IPS-11a (cell line): ENCODE measurements at regions not wholly inside any gene's neighbourhood (a gene's known extent, or its start where the extent isn't known, plus 50 kb on each side); places are given as distances from the start of the nearest gene placed in this dataset.

ENCODE experiments used
- H3K4me3 ChIP-seq: one replicate; pipeline ENCODE4 v1.5.1; 2013; ENCODE audit warnings: low read depth, low read length, control low read depth

DNA sequence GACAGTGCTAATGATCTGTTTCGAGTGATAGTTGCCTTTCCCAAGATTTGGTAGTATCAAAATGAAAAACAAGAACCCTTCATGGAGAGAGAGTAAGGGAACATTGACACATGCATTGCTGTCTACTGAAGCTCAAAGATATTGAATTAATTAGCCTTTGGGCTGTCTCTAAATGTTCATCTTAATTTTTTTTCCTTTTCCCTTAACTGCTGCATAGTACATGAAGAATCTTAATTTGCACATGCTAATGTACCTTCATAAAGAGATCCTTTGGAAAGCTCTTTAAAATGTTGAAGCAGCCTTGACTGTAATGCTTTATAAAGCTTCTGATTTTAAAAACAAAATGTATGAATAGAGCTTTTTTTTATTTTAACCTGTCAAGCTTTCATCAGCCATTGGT is 452.2 kb downstream of the TUSC7 start:
- no peak overlapping the region for H3K4me3 ChIP-seq

DNA sequence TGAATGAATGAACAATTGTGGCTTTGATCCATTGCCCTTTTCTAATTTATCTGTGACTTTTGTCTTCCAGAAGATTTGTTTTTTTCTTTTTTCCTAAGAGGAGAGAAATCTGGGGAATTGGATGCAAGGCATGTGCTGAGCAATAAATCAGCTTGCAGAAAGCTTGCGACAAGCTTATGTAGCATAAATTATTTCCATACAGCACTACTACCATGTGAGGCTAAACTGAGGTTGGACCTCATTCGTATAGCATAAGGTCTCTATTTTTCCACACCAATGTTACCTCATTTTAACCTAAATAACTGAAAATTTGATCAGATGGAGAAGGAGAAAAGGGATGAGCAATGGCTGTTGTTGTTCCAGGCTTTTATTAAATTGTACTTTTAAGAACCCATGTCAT is 455.6 kb downstream of the TUSC7 start:
- no peak overlapping the region for H3K4me3 ChIP-seq

DNA sequence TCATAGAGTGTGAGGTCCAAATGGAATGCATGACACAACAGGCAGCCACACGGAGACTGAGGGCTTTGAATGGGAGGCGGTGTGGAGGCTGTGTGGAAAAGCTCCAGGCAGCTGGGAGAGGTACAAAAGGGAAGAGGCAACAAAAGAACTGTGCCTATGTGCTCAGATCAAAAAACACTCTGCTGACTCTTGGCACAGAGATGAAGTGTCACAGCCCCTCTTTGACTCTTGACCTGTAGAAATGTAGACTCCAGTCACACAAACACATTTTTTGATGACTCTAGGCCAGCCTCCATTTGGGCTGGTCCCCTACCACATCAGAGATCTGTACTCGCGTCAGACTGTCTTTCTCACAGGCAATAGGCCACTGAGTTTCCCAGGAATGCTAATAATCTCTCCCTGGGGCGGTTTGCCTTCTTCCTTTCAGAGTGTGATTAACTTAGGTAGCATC is 456.0 kb downstream of the TUSC7 start:
- no peak overlapping the region for H3K4me3 ChIP-seq

DNA sequence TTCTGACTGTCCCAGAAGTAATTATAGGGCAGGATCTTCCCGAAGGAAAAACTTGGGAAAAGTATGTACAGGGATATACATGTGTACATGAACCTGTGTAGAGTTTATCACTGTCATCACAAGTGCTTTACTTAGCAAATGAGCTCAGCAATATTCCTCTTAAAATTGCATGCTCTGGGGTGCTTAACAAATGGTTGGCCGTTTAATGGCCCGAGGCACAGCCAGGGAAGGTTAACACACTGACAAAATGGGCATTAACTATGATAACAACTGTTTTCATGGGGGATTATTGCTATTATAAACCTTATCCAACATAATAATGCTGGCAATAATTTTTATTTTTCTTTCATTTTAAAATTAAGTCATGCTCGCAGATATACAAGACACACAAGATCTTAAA is 459.3 kb downstream of the TUSC7 start:
- no peak overlapping the region for H3K4me3 ChIP-seq

DNA sequence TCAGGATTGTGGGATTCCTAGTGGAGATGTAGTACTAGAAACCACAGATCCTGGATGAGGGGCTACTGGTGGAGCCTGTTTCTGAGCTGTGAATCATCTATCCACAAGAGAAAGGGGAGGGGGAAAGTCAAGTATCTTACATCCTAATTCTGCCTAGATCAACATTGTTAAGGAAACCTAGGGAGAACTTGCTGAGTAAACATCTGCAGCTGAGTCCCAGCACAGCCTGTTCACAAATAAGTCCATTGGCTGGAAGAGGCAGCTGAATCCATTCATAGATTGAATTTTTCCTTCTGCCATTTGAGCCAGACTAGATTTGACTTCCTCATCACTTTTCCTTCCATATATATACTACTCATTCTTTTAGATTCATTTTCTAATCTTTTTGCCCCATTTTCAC is 460.5 kb downstream of the TUSC7 start:
- H3K4me3 ChIP-seq, result no peak overlapping the region

DNA sequence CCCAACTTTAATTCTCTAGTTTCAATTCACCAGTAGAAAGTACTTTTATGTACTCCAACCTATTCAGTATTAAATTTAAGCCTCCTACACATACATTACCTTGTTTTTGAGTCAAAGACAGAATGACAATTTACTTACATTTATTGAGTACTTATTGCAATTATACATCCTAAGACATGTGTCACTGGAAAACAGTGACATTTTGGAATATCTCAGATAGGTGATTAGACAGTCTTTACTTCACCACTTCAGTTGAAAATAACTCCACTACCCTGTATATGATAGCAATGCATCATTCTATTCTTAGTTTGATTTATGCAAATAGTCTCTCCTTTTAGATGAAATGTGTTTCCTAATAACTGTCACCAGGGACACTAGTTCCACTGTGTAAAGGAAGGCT is 461.5 kb downstream of the TUSC7 start:
- no peak overlapping the region for H3K4me3 ChIP-seq

DNA sequence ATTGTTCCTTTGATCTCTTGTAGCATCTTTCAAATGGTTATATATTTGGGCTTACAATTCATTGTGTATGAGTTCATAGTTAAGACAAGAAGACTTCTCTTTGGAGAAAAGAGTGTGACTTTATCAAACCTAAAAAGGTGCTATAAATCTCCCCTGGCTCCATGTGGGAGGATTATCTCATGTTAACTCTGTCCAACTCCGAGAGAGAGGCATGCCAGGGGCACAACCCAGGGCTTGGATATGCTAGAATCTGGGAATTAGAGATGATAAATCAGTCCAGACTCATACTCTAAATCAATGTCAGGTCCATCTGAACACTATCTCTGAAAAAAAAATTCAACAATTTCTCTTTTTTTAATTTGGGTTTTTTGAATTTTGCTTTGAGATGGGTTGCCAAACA is 462.8 kb downstream of the TUSC7 start:
- H3K4me3 ChIP-seq, result no peak overlapping the region

DNA sequence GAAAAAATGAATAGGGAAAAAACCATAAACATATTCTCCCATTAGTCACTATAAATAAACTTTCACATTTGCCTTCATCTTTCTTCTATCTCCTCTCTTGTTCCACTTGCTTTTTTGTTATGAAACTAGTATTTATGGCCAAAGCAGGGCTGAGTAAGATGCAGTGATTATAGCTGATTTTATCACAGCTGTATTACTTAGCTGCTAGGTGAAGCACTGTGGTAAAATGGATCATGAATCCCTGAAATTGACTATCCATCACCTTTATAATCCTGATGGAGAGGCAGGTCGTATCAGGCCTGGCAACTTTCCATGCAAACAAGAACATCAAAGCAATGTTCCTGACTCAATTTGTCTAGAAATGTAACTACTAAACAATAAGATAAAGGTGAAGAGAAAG is 471.6 kb downstream of the TUSC7 start:
- H3K4me3 ChIP-seq, result no peak overlapping the region

DNA sequence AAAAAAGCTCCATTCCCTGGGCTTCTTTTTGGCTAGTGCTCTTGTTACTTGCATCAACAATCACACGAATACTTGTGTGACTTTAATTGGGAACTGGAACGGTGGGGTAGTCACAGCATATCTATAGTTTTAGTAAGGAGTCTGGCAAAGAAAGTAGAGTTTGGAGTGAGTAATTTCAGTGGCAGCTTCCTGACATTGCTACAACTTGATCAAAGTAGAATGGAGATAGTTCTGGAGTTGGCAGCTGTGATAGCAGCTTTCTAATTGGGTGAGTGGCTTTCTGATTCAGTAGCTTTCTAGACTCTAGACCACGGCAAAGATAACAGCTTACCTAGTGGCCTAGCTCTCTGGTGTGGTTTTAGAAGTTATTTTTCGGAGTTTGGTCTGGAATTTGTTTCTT is 475.0 kb downstream of the TUSC7 start:
- H3K4me3 ChIP-seq, result no peak overlapping the region

DNA sequence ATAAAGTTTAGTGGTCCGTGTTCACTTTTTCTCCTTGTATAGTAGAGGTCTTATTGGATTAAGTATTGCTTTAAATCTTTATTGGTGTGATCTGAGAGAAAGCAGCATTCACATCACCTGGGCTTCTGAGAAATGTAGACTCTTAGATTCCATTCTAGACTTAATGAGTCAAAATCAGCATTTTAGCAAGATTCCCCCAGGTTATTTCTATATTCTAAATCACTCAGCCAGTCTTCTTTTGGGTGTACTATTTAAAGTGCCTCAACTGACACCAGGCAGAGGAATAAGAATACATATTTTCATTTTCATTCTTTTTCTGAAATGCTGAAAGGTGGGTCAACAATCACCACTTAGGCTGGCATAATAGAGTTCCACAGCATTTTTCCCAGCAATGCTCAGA is 481.7 kb downstream of the TUSC7 start:
- no peak overlapping the region for H3K4me3 ChIP-seq

DNA sequence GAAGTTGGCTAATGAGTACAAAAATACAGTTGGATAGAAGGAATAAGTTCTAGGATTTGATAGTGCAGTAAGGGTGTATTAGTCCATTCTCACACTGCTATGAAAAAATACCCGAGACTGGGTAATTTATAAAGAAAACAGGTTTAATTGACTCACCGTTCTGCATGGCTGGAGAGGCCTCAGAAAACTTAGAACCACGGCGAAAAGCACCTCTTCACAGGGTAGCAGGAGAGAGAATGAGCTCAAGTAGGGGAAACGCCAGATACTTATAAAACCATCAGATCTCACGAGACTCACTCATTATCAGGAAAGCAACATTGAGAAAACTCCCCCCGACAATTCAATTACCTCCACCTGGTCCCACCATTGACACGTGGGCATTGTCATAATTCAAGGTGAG is 483.3 kb downstream of the TUSC7 start:
- no peak overlapping the region for H3K4me3 ChIP-seq

DNA sequence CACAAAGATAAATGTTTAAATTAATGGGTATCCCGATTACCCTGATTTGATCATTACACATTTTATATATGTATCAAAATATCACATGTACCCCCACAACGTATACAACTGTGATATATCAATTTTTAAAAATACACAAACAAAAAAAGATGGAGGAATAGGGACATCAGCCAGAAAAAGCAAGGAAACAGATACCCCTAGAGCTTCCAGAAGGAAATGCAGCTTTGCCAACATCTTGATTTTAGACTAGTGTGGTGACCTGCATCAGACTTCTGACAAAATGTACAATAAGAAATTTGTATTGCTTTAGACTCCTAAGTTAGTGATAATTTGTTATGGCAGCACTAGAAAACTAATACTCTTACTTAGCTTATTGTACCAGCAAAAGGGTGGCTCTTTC is 483.8 kb downstream of the TUSC7 start:
- no peak overlapping the region for H3K4me3 ChIP-seq

DNA sequence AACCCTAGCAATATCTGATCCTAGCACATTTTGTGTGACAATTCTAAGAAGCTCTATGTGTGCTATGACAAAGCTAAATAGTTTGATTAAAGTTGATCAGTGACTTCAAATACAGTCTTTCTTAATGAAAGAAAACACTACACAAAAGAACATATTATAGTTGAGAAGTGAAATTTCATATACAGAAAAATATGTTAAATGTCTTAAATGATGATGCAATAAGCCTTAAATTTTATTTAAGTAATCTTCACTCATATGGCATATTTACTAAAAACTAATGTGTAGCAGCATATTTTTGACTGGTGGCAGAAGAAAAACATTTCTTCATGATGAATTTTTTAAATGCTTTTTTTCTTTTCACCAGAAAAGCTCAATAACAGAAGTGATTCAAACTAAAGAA is 485.5 kb downstream of the TUSC7 start:
- no peak overlapping the region for H3K4me3 ChIP-seq

DNA sequence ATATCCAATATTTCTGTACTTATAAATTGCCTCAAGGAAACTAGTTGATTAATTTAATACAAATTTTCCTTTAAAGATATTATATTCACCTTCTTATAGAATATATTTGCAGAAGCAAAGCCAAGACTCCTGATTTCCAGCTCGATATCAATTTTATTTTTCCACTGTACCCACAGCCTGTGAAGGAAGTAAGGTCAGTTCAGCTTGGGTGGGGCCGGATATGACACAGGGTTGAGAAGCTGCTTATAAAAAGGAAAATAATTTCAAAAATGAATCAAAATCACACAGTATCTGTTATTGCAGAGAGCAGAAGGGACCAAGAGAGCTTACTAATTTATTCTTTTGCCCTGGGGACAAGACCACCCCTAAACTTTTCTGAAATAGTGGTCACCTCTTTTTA is 491.4 kb downstream of the TUSC7 start:
- no peak overlapping the region for H3K4me3 ChIP-seq

DNA sequence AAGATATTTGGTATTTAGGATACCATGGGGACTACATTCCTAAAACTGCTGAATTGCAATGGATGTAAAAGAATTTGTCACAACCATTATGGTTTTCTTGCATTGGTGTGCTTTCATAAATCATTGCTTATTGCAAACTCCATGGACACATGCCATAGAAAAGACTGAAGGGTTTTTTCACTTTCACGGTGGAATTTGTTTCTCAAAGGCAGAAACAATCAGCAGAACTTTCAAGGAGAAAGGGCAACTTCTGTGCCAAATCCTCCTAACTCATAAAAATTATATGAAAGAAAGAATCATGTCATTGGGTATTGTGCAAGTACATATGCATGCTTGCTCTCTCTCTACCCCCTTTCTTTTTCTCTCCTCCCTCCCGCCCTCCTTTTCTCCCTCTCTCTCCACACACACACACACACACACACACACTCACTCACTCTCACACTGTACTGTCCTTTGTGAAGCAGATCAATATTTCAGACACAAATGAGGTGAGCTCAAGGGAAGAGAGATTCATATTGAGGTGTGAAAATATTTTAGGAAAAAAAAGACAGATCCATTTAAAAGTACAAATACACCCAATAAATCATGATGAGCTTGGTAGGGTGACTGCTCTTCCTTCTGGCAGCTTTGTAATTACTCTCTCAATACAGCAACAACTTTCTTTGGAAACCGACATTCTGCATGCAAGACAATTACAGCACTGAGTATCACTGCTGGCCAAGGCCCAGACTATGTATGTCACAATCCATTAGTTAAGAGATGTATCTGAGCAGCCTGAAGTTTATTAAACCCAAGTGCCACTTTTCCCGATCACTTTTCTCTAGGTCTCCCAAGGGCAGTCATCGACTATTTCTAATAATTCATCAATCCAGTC is 492.6 kb downstream of the TUSC7 start:
- no peak overlapping the region for H3K4me3 ChIP-seq

DNA sequence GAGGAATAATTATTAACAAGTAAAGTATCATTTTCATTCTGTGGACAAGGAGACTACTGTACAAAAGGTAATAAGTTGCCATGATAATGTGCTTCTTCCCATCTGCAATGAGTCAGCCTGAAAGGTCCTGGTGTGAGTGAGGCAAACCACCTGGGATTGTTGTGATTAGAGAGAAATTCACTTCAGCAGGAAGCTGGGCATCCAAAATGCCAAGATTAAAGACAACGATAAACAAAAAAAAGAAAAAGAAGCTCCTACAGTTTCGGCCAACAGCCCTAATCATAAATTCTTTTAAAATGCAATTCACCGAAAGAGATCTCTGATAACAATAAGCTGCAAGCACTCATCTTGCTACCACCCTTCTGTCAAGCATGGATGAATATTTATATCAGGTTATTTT is 507.8 kb downstream of the TUSC7 start:
- H3K4me3 ChIP-seq, result no peak overlapping the region

DNA sequence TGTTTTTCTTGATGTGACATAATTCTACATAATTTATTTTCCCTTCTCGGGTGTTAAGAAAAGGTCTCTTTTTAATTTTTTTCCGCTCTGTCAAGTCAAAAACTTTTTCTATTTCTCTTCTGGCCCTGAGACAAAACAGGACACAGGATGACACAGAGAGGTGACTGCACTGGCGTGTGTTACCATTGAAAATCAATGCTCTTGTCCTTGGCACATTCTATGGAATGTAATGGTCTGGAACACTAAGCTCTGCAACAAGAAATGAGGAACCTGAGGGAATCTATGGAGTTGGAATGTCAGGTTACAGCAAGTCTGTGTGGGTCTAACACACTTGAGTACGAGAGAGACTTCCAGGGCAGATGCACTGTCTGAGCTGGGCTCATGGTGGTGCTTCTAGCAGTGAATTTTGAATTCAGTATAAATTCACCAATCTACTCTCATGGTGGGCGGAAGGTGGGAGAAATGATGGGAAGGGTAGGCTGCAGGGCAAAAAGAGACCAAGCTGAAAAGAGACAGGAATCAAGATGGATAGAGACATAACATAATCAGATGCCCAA is 508.3 kb downstream of the TUSC7 start:
- H3K4me3 ChIP-seq, result no peak overlapping the region

DNA sequence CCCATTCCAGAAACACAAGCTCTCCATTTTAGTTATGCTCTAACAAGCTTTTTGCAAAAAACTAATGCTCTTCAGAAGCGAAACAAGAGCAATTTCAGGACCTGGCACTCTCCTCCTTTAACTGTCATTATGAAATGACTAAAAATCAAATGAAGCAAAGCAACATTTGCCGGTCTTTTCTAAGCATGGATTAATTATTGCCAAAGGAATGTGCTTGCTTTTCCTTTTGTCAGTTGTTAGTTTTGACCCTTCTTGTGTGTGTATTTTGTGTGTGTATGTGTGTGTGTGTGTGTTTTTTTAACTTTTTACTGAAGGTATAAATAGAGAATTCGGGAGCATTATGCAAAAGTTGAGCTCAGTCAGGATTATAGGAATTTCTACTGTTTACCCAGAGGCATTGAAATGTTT is 509.1 kb downstream of the TUSC7 start:
- no peak overlapping the region for H3K4me3 ChIP-seq

DNA sequence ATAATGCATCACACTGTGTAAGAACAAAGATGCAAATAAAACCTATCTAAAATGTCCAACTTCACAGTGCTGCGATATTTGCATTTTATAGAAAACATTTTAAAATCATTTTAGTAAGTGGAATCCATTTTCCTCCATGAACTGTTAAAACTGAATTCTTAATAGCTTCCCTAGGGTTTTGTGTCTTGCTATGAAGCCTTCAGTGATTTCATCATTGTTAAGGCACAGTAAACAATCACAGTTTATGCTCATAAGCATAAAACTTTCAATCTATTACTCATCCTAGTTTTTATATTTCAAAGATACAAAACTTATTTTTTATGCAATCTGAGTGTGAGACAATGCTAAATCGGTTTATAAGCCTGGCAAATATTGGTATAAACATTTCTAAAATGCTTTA is 509.7 kb downstream of the TUSC7 start:
- H3K4me3 ChIP-seq, result no peak overlapping the region

DNA sequence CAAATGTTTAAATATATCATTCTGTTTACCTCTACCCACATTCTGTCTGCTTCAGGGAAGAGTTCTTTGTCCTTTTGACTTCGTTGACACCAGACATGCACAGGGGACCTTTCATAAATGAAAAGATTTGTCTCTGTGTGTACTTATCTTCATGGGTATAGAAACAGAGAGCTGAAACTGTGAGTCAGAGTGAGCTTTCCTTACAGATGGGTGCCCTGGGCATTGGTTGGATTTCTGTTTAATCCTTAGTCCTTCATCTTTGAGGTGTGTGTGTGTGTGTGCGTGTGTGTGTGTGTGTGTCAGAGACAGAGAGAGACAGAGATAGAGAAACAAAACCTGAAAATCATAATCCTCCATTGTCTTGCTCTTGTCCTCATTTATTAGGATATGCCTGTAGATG is 517.4 kb downstream of the TUSC7 start:
- H3K4me3 ChIP-seq, result no peak overlapping the region

DNA sequence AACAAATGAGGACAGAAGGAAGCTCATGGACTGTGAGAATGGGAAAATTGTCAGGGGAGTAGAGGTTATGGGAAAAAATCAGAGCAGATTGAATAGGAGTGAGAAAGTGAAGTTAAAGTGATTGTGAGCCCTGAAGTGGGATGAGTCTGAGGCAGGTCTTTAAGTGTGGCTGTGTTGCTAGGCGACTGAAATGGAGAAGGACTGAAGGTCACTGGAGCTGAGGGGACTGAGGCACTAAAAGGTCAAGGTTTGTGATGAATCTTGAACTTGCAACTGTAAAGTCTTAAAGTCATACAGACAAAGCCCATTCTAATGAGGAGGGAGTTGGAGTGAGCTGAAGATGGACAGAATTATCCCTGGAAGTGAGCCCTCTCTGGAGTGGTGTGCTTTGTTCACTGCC is 518.9 kb downstream of the TUSC7 start:
- no peak overlapping the region for H3K4me3 ChIP-seq

DNA sequence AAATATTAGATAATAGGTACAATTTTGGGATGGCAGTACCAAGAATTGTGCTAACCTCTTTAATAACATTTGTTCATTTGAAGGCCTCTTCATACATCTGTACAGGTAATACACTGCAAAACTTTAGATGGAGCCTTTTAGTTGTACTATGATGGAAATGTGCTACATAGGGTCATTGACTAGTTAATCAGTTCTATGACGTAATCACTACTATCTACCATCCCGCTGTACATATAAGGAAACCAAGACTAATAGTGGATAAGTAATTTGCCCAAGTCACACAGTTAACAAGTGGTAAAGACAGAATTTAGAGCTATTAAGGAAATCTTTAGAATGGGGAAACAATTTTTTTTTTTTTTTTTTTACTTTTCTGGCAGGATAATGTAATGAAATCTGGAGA is 521.3 kb downstream of the TUSC7 start:
- H3K4me3 ChIP-seq, result no peak overlapping the region

DNA sequence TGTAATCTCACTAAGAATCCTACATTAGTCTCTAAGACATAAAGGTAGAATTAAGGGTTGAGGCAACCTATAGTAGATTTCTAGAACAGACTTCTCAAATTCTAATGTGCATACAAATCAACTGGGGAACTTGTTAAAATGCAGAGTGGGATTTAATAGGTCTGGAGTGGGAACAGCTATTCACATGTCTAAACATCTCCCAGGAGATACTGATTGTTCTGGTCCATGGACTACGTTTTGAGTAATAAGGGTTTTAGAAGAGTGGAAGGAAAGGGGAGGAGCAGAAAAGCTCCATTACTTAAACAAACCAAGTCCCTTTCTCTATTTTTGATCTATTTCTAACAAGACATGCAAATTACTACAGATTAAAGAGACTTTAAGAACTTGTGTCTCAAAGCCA is 524.8 kb downstream of the TUSC7 start:
- H3K4me3 ChIP-seq, result no peak overlapping the region
